Smooth muscle cell (in vitro differentiated cells): ENCODE measurements at regions not wholly inside any gene's neighbourhood (a gene's known extent, or its start where the extent isn't known, plus 50 kb on each side); places are given as distances from the start of the nearest gene placed in this dataset.
"Not testable (repeated sequence)": the region's sequence is repeated elsewhere in the genome, so short reads cannot be mapped to it uniquely, and the experiment has no call there.

ENCODE experiments used
- DNase-seq: peaks from one replicate; lab custom pipeline; 2025; ENCODE audit not compliant: unreplicated experiment; lab: John Stamatoyannopoulos, UW
- H2AFZ ChIP-seq: fragments of 200-600 bp; sonication (generic); 2 replicates; pipeline ENCODE4 v1.6.0; 2016; ENCODE audit warnings: antibody characterized with exemption, low read depth, mild to moderate bottlenecking
- H3F3A ChIP-seq: fragments of 200-600 bp; sonication (generic); 2 replicates; pipeline ENCODE4 v1.6.0; 2017; ENCODE audit warnings: antibody characterized with exemption, low read depth
- H3K27ac ChIP-seq: fragments of 200-600 bp; sonication (generic); 2 replicates; pipeline ENCODE4 v1.5.1; 2016; ENCODE audit warnings: low read depth, mild to moderate bottlenecking
- H3K27me3 ChIP-seq: fragments of 200-600 bp; sonication (generic); 2 replicates; pipeline ENCODE4 v1.6.1; 2016; ENCODE audit warnings: low read depth, mild to moderate bottlenecking
- H3K36me3 ChIP-seq: fragments of 200-600 bp; sonication (generic); 2 replicates; pipeline ENCODE4 v1.5.1; 2016; ENCODE audit warnings: low read depth
- H3K4me1 ChIP-seq: fragments of 200-600 bp; sonication (generic); 2 replicates; pipeline ENCODE4 v1.5.1; 2016; ENCODE audit warnings: low read depth
- H3K4me2 ChIP-seq: fragments of 200-600 bp; sonication (generic); 2 replicates; pipeline ENCODE4 v1.6.0; 2016; ENCODE audit warnings: mild to moderate bottlenecking
- H3K4me3 ChIP-seq: fragments of 200-600 bp; sonication (generic); 2 replicates; pipeline ENCODE4 v1.5.1; 2016; ENCODE audit warnings: mild to moderate bottlenecking
- H3K79me2 ChIP-seq: fragments of 200-600 bp; sonication (generic); 2 replicates; pipeline ENCODE4 v1.6.0; 2016; ENCODE audit warnings: low read depth, mild to moderate bottlenecking
- H3K9ac ChIP-seq: fragments of 200-600 bp; sonication (generic); 2 replicates; pipeline ENCODE4 v1.6.0; 2016; ENCODE audit warnings: low read depth
- H3K9me3 ChIP-seq: fragments of 200-600 bp; sonication (generic); replicated peaks from 2 replicates; pipeline ENCODE4 v1.5.1; 2016; ENCODE audit warnings: low read depth
- H4K20me1 ChIP-seq: fragments of 200-600 bp; sonication (generic); 2 replicates; pipeline ENCODE4 v1.6.0; 2016; ENCODE audit warnings: low read depth
- WGBS: methylation state at CpG from one replicate; pipeline ENCODE4 v1.1.7; 2016; ENCODE audit warnings: low lambda C conversion rate; 5-methylcytosine and 5-hydroxymethylcytosine counted together
- TF ChIP-seq, protein P1 (sequence below): fragments of 200-600 bp; sonication (generic); IDR thresholded peaks from 2 replicates; pipeline ENCODE4 v1.5.1; 2017; ENCODE audit warnings: borderline replicate concordance, mild to moderate bottlenecking, antibody characterized with exemption; ENCODE audit not compliant: insufficient read depth, poor library complexity, severe bottlenecking

GRCh38 chr18:32870611-32871010, 97.8 kb upstream of the KLHL14 start:
- Histone ChIP-seq H3F3A (no peaks in the 10 kb centered on the region), H4K20me1 (no peaks in the 10 kb centered on the region), H3K4me3 (no peak overlapping the region), H3K27me3 (peaks cover 97% of the 10 kb centered on the region), H3K79me2 (no peaks in the 10 kb centered on the region), H3K9ac (no peak overlapping the region), H3K9me3 (no peaks in the 10 kb centered on the region), H2AFZ (no peak overlapping the region), H3K4me1 (peaks cover 8% of the 10 kb centered on the region), H3K36me3 (no peaks in the 10 kb centered on the region), H3K4me2 (no peak overlapping the region), H3K27ac (no peak overlapping the region)
- 43% methylated on average over 2 of the region's 2 CpGs for WGBS
- TF ChIP-seq, protein P1, sequence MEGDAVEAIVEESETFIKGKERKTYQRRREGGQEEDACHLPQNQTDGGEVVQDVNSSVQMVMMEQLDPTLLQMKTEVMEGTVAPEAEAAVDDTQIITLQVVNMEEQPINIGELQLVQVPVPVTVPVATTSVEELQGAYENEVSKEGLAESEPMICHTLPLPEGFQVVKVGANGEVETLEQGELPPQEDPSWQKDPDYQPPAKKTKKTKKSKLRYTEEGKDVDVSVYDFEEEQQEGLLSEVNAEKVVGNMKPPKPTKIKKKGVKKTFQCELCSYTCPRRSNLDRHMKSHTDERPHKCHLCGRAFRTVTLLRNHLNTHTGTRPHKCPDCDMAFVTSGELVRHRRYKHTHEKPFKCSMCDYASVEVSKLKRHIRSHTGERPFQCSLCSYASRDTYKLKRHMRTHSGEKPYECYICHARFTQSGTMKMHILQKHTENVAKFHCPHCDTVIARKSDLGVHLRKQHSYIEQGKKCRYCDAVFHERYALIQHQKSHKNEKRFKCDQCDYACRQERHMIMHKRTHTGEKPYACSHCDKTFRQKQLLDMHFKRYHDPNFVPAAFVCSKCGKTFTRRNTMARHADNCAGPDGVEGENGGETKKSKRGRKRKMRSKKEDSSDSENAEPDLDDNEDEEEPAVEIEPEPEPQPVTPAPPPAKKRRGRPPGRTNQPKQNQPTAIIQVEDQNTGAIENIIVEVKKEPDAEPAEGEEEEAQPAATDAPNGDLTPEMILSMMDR: no peak
- no peak for DNase-seq

DNA sequence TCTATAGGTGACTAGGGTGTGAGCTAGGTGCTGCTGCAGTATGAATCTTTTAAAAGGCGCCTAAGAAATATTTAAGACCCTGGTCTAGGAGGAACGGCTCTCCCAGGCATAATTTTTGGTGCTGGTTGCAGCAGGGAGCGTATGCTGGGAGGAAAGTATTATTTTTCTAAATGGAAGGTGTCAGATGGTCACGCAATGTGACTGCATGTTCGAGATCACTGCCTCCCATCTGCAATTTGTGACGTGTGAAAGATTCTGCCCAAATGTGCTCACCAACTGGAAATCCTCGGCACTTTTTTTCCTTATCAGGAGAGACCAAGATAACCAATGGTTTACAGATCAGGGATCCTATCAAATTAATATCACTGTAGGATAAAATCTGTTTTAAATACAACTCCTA, 95.6 kb upstream of the KLHL14 start:
- H3K27ac ChIP-seq: no peak overlapping the region
- peaks cover 8% of the 10 kb centered on the region for H3K4me1 ChIP-seq
- no peaks in the 10 kb centered on the region for H3F3A ChIP-seq
- no peak overlapping the region for H2AFZ ChIP-seq
- no peaks in the 10 kb centered on the region for H4K20me1 ChIP-seq
- H3K4me3 ChIP-seq: no peak overlapping the region
- no peaks in the 10 kb centered on the region for H3K9me3 ChIP-seq
- H3K9ac ChIP-seq: no peak overlapping the region
- TF ChIP-seq, protein P1: no peak
- 66% methylated on average over 7 of the region's 7 CpGs for WGBS
- peaks cover 79% of the 10 kb centered on the region for H3K27me3 ChIP-seq
- H3K36me3 ChIP-seq: no peaks in the 10 kb centered on the region
- no peak overlapping the region for H3K4me2 ChIP-seq
- DNase-seq: no peak
- H3K79me2 ChIP-seq: no peaks in the 10 kb centered on the region

- H3K9ac ChIP-seq: no peak overlapping the region
- H3F3A ChIP-seq: no peaks in the 10 kb centered on the region
- H4K20me1 ChIP-seq: no peaks in the 10 kb centered on the region
- H3K4me2 ChIP-seq: no peak overlapping the region
- H3K36me3 ChIP-seq: no peaks in the 10 kb centered on the region
- DNase-seq: no peak
- H3K4me3 ChIP-seq: no peak overlapping the region
- H3K9me3 ChIP-seq: no peaks in the 10 kb centered on the region
- H3K4me1 ChIP-seq: peaks cover 8% of the 10 kb centered on the region
- H3K27me3 ChIP-seq: peaks cover 74% of the 10 kb centered on the region
- 72% methylated on average over 10 of the region's 10 CpGs for WGBS
- TF ChIP-seq, protein P1: no peak
- H3K27ac ChIP-seq: no peak overlapping the region
- no peaks in the 10 kb centered on the region for H3K79me2 ChIP-seq
- H2AFZ ChIP-seq: no peak overlapping the region
These were observed 95.1 kb upstream of the KLHL14 start for GRCh38 chr18:32867936-32868335.

- Histone ChIP-seq H3K4me1 (peaks cover 8% of the 10 kb centered on the region), H3K4me2 (no peak overlapping the region), H3K27me3 (peaks cover 68% of the 10 kb centered on the region), H3K9me3 (no peaks in the 10 kb centered on the region), H3F3A (no peaks in the 10 kb centered on the region), H3K27ac (no peak overlapping the region), H3K9ac (no peak overlapping the region), H2AFZ (no peak overlapping the region), H3K36me3 (no peaks in the 10 kb centered on the region), H3K79me2 (no peaks in the 10 kb centered on the region), H4K20me1 (no peaks in the 10 kb centered on the region), H3K4me3 (no peak overlapping the region)
- DNase-seq: no peak
- 92% methylated on average over 6 of the region's 6 CpGs for WGBS
- TF ChIP-seq, protein P1: no peak
These were observed 94.5 kb upstream of the KLHL14 start for GRCh38 chr18:32867330-32867729.

DNA sequence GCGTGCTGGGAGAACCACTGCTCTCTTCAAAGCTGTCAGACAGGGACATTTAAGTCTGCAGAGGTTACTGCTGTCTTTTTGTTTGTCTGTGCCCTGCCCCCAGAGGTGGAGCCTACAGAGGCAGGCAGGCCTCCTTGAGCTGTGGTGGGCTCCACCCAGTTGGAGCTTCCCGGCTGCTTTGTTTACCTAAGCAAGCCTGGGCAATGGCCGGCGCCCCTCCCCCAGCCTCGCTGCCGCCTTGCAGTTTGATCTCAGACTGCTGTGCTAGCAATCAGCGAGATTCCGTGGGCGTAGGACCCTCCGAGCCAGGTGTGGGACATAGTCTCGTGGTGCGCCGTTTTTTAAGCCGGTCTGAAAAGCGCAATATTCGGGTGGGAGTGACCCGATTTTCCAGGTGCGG, 89.2 kb upstream of the KLHL14 start:
- not testable (repeated sequence) for H3F3A ChIP-seq, H3K4me2 ChIP-seq, H3K27ac ChIP-seq, H3K4me3 ChIP-seq, DNase-seq, H3K9ac ChIP-seq, H3K9me3 ChIP-seq, H2AFZ ChIP-seq, H3K4me1 ChIP-seq, H4K20me1 ChIP-seq, H3K36me3 ChIP-seq, H3K79me2 ChIP-seq
- WGBS: 56% methylated on average over 12 of the region's 18 CpGs
- H3K27me3 ChIP-seq: peaks cover 15% of the 10 kb centered on the region
